ENCODE measurements at regions not wholly inside any gene's neighbourhood (a gene's known extent, or its start where the extent isn't known, plus 50 kb on each side); places are given as distances from the start of the nearest gene placed in this dataset.

GRCh38 chr19:30812099-30812678 lies 440.0 kb downstream of the ZNF536 start:
- no peak overlapping the region for H3K4me3 ChIP-seq (ENCODE audit: low read length)
- Mint-ChIP-seq H3K36me3 (ENCODE audit: low read depth) (no peaks in the 10 kb centered on the region), H3K4me1 (no peaks in the 10 kb centered on the region), H3K9me3 (no peaks in the 10 kb centered on the region), H3K27me3 (ENCODE audit: insufficient read depth) (peaks cover 8% of the 10 kb centered on the region), H3K27ac (no peak overlapping the region), H3K4me3 (no peak overlapping the region)
- H3K27me3 ChIP-seq (ENCODE audit: control insufficient read depth, insufficient read depth, low read length, poor library complexity, severe bottlenecking): no peaks in the 10 kb centered on the region
- DNase-seq: no peak
- H3K9ac ChIP-seq (ENCODE audit: extremely low read depth, low read length, poor library complexity, severe bottlenecking): no peak overlapping the region
- WGBS, 2 experiments (ENCODE audit: insufficient coverage in 1 of 2, insufficient read length in 1 of 2): 74 to 82% methylated on average over 2 to 7 of the region's 8 CpGs
- H3K9me3 ChIP-seq (ENCODE audit: control insufficient read depth, low read length): no peaks in the 10 kb centered on the region
- TF ChIP-seq CTCF (conservative IDR thresholded peaks at IDR 0.05): no peak
- no peaks in the 10 kb centered on the region for H3K36me3 ChIP-seq (ENCODE audit: control insufficient read depth, insufficient read depth, low read length)
- H3K4me1 ChIP-seq (ENCODE audit: control insufficient read depth, insufficient read depth, low read length): no peaks in the 10 kb centered on the region
- H3K27ac ChIP-seq (ENCODE audit: low read depth, low read length): no peak overlapping the region

- no peak overlapping the region for H3K27ac Mint-ChIP-seq
Observed at GRCh38 chr19:30811397-30812098, 439.4 kb downstream of the ZNF536 start.

GRCh38 chr19:30810726-30811125 lies 438.5 kb downstream of the ZNF536 start:
- H3K4me3 ChIP-seq (ENCODE audit: low read length): no peak overlapping the region

More at GRCh38 chr19:30811397-30812098, 439.4 kb downstream of the ZNF536 start:
- Histone ChIP-seq H3K4me3 (ENCODE audit: low read length) (no peak overlapping the region), H3K9me3 (ENCODE audit: control insufficient read depth, low read length) (no peaks in the 10 kb centered on the region), H3K27me3 (ENCODE audit: control insufficient read depth, insufficient read depth, low read length, poor library complexity, severe bottlenecking) (no peaks in the 10 kb centered on the region), H3K36me3 (ENCODE audit: control insufficient read depth, insufficient read depth, low read length) (no peaks in the 10 kb centered on the region), H3K9ac (ENCODE audit: extremely low read depth, low read length, poor library complexity, severe bottlenecking) (no peak overlapping the region), H3K4me1 (ENCODE audit: control insufficient read depth, insufficient read depth, low read length) (no peaks in the 10 kb centered on the region), H3K27ac (ENCODE audit: low read depth, low read length) (no peak overlapping the region)
- H3K4me1 Mint-ChIP-seq: no peaks in the 10 kb centered on the region
- DNase-seq: no peak
- H3K27me3 Mint-ChIP-seq (ENCODE audit: insufficient read depth): peaks cover 7% of the 10 kb centered on the region
- no peak overlapping the region for H3K4me3 Mint-ChIP-seq
- no peaks in the 10 kb centered on the region for H3K9me3 Mint-ChIP-seq
- no peak for TF ChIP-seq CTCF (conservative IDR thresholded peaks at IDR 0.05)
- WGBS, 2 experiments (ENCODE audit: insufficient coverage in 1 of 2, insufficient read length in 1 of 2): 84 to 88% methylated on average over 9 to 10 of the region's 10 CpGs
- H3K36me3 Mint-ChIP-seq (ENCODE audit: low read depth): no peaks in the 10 kb centered on the region

More at GRCh38 chr19:30810726-30811125, 438.5 kb downstream of the ZNF536 start:
- Mint-ChIP-seq H3K4me3 (no peak overlapping the region), H3K4me1 (no peaks in the 10 kb centered on the region), H3K27me3 (ENCODE audit: insufficient read depth) (peaks cover 3% of the 10 kb centered on the region), H3K36me3 (ENCODE audit: low read depth) (no peaks in the 10 kb centered on the region), H3K27ac (no peak overlapping the region), H3K9me3 (no peaks in the 10 kb centered on the region)
- no peaks in the 10 kb centered on the region for H3K36me3 ChIP-seq (ENCODE audit: control insufficient read depth, insufficient read depth, low read length)
- no peak overlapping the region for H3K9ac ChIP-seq (ENCODE audit: extremely low read depth, low read length, poor library complexity, severe bottlenecking)
- 84 to 90% methylated on average over 2 to 4 of the region's 4 CpGs for WGBS, 2 experiments (ENCODE audit: insufficient coverage in 1 of 2, insufficient read length in 1 of 2)
- no peaks in the 10 kb centered on the region for H3K27me3 ChIP-seq (ENCODE audit: control insufficient read depth, insufficient read depth, low read length, poor library complexity, severe bottlenecking)
- H3K27ac ChIP-seq (ENCODE audit: low read depth, low read length): no peak overlapping the region
- H3K4me1 ChIP-seq (ENCODE audit: control insufficient read depth, insufficient read depth, low read length): no peaks in the 10 kb centered on the region
- H3K9me3 ChIP-seq (ENCODE audit: control insufficient read depth, low read length): no peaks in the 10 kb centered on the region
- no peak for TF ChIP-seq CTCF (conservative IDR thresholded peaks at IDR 0.05)
- no peak for DNase-seq

All from endodermal cell (in vitro differentiated cells).